HG03196 (cell line): ENCODE measurements at regions not wholly inside any gene's neighbourhood (a gene's known extent, or its start where the extent isn't known, plus 50 kb on each side); places are given as distances from the start of the nearest gene placed in this dataset.
A peak's percentile ranks its signal among the peaks of the same experiment; 100 is the strongest.

Experiments used
- ATAC-seq: cut with Tn5 transposase; IDR thresholded peaks from one replicate; pipeline ENCODE4 v1.9.1; 2021; ENCODE audit not compliant: unreplicated experiment

DNA sequence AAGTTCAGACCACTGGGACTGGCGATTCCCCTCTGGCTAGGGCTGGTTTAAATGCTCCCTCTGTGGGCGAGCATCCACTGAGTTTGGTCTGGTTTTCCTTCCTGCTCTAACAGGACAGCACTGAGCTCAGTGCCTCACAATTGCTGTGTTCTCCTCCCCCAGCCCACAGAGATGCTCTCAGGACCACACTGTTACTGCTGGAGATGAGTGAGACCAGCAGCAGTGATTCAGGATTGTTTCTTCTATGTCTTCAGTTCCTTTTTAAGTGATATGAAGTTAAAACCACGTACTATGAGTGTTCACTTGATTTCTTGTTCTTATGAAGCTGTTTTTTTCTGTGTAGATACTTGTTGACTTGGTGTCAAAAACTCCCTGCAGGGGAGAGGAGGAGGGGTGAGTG lies 180.4 kb upstream of the COL8A1 start:
- ATAC-seq, result no peak

DNA sequence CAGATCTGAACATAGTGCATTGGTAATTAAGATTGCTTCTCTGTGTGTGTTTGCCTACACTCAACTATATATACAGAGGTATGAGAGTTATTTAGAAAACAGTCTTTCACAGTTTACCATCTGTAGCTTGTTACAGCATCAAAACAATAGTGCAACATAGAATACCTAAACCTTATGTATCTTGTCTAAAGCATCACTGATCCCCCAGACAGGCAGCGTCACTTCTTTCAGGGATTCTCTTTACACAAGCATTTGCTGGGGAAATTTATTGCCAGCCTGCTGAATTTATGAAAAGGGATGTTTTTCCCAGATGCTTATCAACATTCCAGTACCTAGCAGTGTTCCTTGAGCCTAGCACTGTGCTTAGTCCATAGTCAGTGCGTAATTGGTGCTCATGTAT lies 195.8 kb upstream of the COL8A1 start:
- no peak for ATAC-seq

- no peak for ATAC-seq
Observed at GRCh38 chr3:99439892-99440291, 198.5 kb upstream of the COL8A1 start.

DNA sequence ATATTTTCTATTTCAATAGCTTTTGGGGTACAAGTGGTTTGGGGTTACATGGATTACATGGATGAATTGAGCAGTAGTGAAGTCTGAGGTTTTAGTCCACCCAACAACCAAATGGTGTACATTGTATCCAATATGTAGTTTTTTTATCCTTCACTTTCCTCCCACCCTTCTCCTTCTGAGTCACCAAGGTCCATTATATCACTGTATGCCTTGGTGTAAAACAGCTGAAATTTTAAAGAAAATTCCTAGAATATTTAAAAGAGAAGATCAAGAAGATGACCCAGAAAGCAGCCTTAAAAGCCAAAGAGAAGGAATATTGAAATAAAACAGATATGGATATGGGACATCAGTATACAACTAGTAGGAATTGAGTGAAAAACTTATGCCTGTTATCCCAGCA lies 204.2 kb upstream of the COL8A1 start:
- ATAC-seq, result no peak

- ATAC-seq, result no peak
Observed at GRCh38 chr3:99430348-99431134, 207.9 kb upstream of the COL8A1 start.

DNA sequence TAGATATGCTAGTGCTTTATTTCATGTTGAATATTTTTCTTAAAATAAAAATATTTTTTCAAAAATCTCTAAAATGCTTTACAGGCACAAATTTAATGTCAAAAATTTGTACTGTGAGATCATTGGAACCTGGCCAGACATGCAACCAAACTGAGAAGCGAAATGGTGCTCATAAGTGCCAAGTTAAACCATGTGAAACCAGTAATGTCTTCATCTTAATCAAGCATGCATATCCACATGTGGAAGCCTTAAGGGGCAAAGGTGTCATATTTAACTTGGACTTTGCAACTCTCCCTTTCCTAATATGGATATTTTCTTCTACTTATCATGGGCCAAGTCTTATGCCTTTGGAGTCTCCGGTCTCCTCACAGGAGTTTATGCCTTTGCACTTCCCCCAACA lies 208.9 kb upstream of the COL8A1 start:
- no peak for ATAC-seq

DNA sequence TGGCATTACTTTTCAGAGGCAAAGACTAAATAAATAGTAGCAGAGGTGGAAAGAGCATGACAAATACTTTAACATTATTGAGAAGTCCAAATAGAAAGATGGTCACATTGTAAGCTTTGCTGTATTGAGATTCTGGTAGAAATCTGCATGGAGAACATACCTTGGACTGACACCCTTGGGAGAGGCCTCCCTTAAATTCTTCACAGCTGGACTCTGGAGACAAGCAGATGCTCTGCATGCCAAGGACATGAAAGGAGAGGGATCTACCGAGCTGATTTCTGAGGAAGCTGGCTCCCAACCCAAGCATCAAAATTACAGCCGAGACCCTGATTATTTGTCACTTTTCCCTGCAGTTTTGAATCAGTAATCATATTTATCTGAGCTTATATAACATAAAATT lies 212.5 kb upstream of the COL8A1 start:
- ATAC-seq, result no peak

GRCh38 chr3:99419116-99419515 lies 219.3 kb upstream of the COL8A1 start:
- no peak for ATAC-seq

GRCh38 chr3:99418709-99419108 lies 219.7 kb upstream of the COL8A1 start:
- peak; percentile 85 for ATAC-seq

DNA sequence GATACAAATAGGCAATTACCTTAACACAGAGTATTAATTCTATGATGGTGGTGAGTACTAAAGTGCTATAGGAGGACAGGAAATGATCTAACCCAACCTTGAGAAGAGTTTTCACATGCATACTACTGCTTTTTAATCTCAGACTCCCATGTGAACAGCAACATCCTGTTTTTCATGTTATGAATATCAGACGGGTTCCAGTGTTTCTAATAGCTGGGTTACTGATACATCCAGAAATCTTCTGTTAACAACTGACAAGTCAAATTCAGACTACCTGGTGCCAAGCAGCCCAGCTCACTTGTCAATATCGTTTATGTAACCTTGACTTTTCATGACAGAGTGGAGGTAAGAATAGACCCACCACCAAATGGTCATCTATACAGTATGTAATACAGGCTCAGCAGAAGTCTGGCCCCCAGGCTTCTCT lies 220.2 kb upstream of the COL8A1 start:
- peak; percentile 73 for ATAC-seq

DNA sequence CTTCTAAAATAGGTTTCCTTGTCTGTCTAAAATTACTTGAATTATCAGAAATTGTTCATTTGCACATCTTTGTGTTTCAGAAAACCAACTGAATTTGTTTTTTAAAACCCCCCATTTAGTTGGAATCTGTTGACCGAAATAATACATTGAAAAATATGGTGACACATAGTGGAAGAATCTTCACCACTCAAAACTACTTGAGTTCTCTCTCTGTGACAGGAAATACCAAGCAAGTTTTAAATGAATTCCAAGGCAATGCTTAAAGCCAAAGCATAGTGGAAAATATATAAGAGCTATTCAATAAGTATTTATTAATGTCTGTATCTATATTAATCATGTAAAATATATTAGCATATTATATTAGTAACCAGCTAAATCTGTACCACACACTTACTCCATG lies 224.9 kb upstream of the COL8A1 start:
- ATAC-seq, result no peak

DNA sequence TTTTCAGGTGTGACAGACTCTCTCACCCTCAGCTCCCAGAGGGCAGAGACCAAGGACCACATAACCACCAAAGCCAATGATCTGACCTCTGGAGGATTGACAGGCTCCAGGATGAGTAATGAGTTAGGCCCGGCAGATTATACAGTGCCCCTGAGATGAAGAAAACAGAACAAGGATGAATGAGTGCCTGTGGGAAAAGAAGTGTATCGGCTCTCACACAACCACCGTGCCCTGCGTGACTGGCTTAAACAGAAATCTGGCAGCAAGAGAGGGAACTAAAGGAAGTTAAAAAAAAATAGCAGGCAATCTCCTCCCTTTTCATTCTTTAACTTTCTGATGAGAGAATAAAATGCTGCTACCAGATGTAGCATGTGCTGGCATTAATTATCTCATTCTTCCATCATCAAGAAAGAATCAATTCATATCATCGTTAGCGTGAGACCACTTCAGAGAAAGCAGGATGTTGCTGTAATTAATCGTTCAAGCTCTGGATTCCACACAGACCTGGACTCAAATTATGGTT lies 227.5 kb upstream of the COL8A1 start:
- ATAC-seq, result peak; percentile 71

DNA sequence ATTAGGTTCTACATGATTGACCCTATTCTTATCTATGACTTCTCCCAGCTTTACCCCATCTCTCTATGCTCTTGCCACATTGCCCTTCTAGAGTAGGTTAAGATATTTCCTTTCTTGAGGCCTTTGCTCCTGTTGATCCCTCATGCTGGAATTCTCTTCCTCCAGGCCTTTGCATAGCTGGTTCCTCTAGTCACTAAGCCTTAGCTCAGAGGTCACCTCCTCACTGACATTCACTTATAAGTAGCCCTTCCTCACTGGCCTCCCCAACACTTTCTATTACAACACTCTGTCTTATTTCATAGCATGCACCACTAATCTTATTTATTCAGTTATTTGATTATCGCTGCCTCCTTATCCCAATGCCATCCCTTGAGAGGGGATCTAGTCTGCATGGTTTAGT lies 228.4 kb upstream of the COL8A1 start:
- ATAC-seq, result no peak

DNA sequence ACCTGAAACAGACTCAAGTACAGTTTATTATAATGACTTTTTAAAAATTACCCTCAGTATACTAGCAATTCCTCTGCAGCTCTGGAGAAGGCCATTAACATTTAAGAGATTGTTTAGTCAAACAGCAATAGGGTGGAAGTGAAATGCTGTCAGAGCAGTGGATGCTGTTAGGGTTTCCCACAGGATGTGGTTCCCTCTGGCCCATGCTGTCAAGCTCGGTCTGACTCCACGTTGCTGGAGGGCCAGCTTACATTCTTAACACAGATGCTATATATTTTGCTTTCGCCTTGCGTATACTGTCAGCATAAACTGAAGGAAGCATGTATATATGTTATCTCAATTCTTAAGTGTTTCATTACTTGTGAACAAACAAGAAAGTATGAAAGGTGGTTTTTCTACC lies 231.1 kb upstream of the COL8A1 start:
- peak; percentile 56 for ATAC-seq

- ATAC-seq, result no peak
Observed at GRCh38 chr3:99402755-99403154, 235.6 kb upstream of the COL8A1 start.

- no peak for ATAC-seq
Observed at GRCh38 chr3:99400352-99400751, 238.0 kb upstream of the COL8A1 start.

GRCh38 chr3:99396651-99397275 lies 241.6 kb upstream of the COL8A1 start:
- no peak for ATAC-seq

DNA sequence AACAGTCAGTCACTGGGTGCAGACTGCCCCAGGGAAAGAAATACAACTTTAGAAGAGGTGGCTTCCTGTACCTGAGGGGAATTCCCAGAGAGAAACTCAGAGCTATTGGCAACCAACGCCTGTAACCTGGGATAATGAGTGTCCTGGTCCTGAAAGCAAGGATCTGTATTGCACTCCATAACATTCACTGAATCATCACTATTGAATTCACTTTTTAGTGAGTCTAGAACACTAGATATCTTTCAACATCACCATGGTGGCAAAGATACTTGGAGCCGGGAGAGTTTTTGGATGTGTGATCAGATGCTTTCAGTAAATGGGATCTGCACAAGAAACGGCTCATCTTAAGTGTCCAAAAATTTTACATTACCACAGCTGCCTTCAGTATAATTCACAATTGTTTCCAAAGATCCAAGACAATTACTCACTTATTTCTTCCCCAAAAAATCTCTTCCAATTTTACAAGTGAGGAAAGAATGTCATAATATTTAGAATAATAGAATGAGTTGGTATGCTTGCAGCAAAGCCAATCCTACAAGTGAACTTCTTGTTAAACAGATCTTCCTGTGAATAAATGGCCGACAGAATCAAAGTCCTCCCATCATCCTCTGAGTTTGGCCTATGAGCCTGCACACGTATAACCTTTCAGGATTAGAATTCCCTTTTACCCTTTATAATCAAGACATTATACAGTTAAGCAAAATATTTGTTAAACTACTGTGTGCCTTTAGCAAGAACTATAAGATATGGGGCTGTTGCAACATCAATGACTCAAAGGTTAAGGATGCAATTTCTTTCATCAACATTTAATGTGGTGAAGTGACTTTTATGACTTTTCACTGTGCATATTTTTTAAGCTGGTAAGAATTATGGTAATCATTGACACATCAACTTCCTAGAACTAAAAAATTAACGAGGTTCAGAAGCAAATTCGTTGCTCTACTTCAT lies 243.3 kb upstream of the COL8A1 start:
- no peak for ATAC-seq

GRCh38 chr3:99393961-99394360 lies 244.4 kb upstream of the COL8A1 start:
- no peak for ATAC-seq

DNA sequence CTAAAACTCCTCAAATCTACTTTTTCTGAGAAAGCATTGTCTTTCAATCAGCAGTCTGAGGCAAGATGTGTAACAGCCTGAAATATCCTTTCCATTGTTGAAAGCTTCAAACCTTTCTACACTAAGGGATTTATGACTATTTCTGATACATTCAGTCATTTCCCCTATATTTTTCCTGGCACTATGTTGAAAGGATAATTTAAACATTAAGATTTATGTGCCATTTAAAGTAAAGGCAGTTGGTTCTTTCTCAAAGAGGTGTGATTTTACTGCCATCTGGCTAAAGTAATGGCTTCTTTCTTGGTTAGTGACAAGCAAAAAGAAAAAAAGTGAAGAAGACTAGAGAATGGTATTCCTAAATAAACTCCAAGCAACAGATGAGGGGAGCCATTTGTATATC lies 249.6 kb upstream of the COL8A1 start:
- ATAC-seq, result no peak

GRCh38 chr3:99384596-99384995 lies 253.8 kb upstream of the COL8A1 start:
- ATAC-seq, result no peak
